Endothelial cell of umbilical vein (primary cell): ENCODE measurements at regions not wholly inside any gene's neighbourhood (a gene's known extent, or its start where the extent isn't known, plus 50 kb on each side); places are given as distances from the start of the nearest gene placed in this dataset.

Source experiments
- BruUV-seq: library from RNA; stranded (reverse); fragments of 400-500 nt; replicated peaks from 2 replicates; lab custom pipeline; 2021; lab: Mats Ljungman, UMichigan
- CTCF ChIA-PET: fragments of 300-600, 350-600 bp; sonication (Branson Sonifier 250); formaldehyde crosslinking; loops from one replicate; lab custom pipeline; 2021; ENCODE audit warnings: antibody characterized with exemption, inconsistent platforms; lab: Charles Lee
- POLR2A ChIA-PET: fragments of 300-600, 350-600 bp; sonication (Branson Sonifier 250); formaldehyde crosslinking; loops from one replicate; lab custom pipeline; 2021; ENCODE audit warnings: antibody characterized with exemption, inconsistent platforms; lab: Charles Lee
- DNase-seq: peaks from one replicate; pipeline ENCODE4 v3.0.0-alpha.2; 2011; ENCODE audit warnings: low read depth, low spot score
- FAIRE-seq: peaks from 2 replicates; lab custom pipeline; 2011; peaks lifted over from hg19 to GRCh38; lab: Jason Lieb, UNC
- H2AFZ ChIP-seq: 2 replicates; pipeline ENCODE4 v1.6.0; 2012; ENCODE audit warnings: low read depth, low read length, control low read depth, inconsistent platforms
- H3K27ac ChIP-seq: 2 replicates; pipeline ENCODE4 v1.5.1; 2011; ENCODE audit warnings: low read depth, mild to moderate bottlenecking, control low read depth, low read length, moderate library complexity; ENCODE audit not compliant: insufficient read depth
- H3K27me3 ChIP-seq, 2 experiments: 2 replicates each; pipeline versions ENCODE4 v1.6.0 to v1.6.1; 2011; ENCODE audit warnings: low read length in 2 of 2, mixed read lengths in 1 of 2; ENCODE audit not compliant: control insufficient read depth in 2 of 2, insufficient read depth in 2 of 2
- H3K36me3 ChIP-seq, 2 experiments: 2 replicates in 1 of 2; 3 replicates in 1 of 2; pipeline ENCODE4 v1.5.1; 2011; ENCODE audit warnings: low read length in 2 of 2, mild to moderate bottlenecking in 1 of 2, moderate library complexity in 1 of 2; ENCODE audit not compliant: control insufficient read depth in 2 of 2, insufficient read depth in 2 of 2; ENCODE audit errors: extremely low read depth in 1 of 2
- H3K4me1 ChIP-seq: 3 replicates; pipeline ENCODE4 v1.5.1; 2011; ENCODE audit warnings: mild to moderate bottlenecking, low read length; ENCODE audit not compliant: control insufficient read depth, insufficient read depth; ENCODE audit errors: extremely low read depth
- H3K4me2 ChIP-seq: 2 replicates; pipeline ENCODE4 v1.6.1; 2011; ENCODE audit warnings: low read length, control low read depth, mixed read lengths; ENCODE audit not compliant: insufficient read depth
- H3K4me3 ChIP-seq, 3 experiments: fragments of 200-600 bp in 1 of 3; sonication (generic), shearing (Covaris generic) in 1 of 3; replicated peaks in 1 of 3; 2 replicates each; pipeline ENCODE4 v1.5.1; 2011 to 2016; ENCODE audit warnings: control low read depth in 3 of 3, low read length in 3 of 3, mild to moderate bottlenecking in 2 of 3, inconsistent platforms in 1 of 3, low read depth in 1 of 3, moderate library complexity in 1 of 3; ENCODE audit not compliant: insufficient read depth in 1 of 3
- H3K79me2 ChIP-seq: 2 replicates; pipeline ENCODE4 v1.6.0; 2012; ENCODE audit warnings: low read length, inconsistent platforms; ENCODE audit not compliant: control insufficient read depth, insufficient read depth
- H3K9ac ChIP-seq: replicated peaks from 2 replicates; pipeline ENCODE3; 2011; ENCODE audit warnings: low read length, control low read depth; ENCODE audit not compliant: insufficient read depth; ENCODE audit errors: extremely low read depth
- H3K9me1 ChIP-seq: replicated peaks from 3 replicates; pipeline ENCODE4 v1.6.0; 2011; ENCODE audit warnings: mild to moderate bottlenecking, low read length; ENCODE audit not compliant: control insufficient read depth, insufficient read depth; ENCODE audit errors: extremely low read depth
- H3K9me3 ChIP-seq: replicated peaks from 2 replicates; pipeline ENCODE4 v1.5.1; 2012; ENCODE audit warnings: low read length, inconsistent platforms; ENCODE audit not compliant: control insufficient read depth, insufficient read depth
- H4K20me1 ChIP-seq: replicated peaks from 2 replicates; pipeline ENCODE3; 2011; ENCODE audit warnings: mild to moderate bottlenecking, low read length; ENCODE audit not compliant: control insufficient read depth, insufficient read depth; ENCODE audit errors: extremely low read depth
- EZH2 ChIP-seq: IDR thresholded peaks from 2 replicates; pipeline ENCODE4 v1.6.1; 2012; ENCODE audit warnings: borderline replicate concordance, low read depth, mild to moderate bottlenecking, moderate library complexity, low read length, inconsistent platforms; ENCODE audit not compliant: severe bottlenecking
- GATA2 ChIP-seq: IDR thresholded peaks from 2 replicates; pipeline ENCODE4 v1.7.0; 2011; ENCODE audit warnings: low read depth, mild to moderate bottlenecking, moderate library complexity, mixed read lengths, low read length; ENCODE audit not compliant: insufficient read length, insufficient read depth
- JUN ChIP-seq: IDR thresholded peaks from 2 replicates; pipeline ENCODE4 v1.6.1; 2011; ENCODE audit warnings: borderline replicate concordance, low read depth; ENCODE audit not compliant: insufficient read length, insufficient read depth
- MYC ChIP-seq: IDR thresholded peaks from one replicate; pipeline ENCODE4 v1.6.1; 2011; ENCODE audit warnings: mild to moderate bottlenecking, low read depth, low read length
- POLR2AphosphoS5 ChIP-seq: IDR thresholded peaks from 2 replicates; pipeline ENCODE4 v1.6.1; 2012; ENCODE audit warnings: low read depth, mild to moderate bottlenecking, control low read depth, low read length, moderate library complexity; ENCODE audit not compliant: insufficient read depth
- dilution Hi-C: fragments of 300-500 bp; cut with MboI; formaldehyde crosslinking; loops from one replicate; pipeline ENCODE4 v1.15.0; 2019; ENCODE audit warnings: low sequenced_read_pairs; ENCODE audit not compliant: extremely low pct_ligation_motif_present
- intact Hi-C: fragments of 100-400 bp; cut with micrococcal nuclease; formaldehyde crosslinking; loops from one replicate; pipeline ENCODE4 v1.10.0; 2022
- TF ChIP-seq, protein P1 (sequence below): IDR thresholded peaks from 2 replicates; pipeline ENCODE4 v1.6.1; 2011; ENCODE audit not compliant: insufficient read depth, insufficient read length

GRCh38 chr11:34731603-34732002 lies 110.7 kb downstream of the EHF start:
- no peak overlapping the region for H2AFZ ChIP-seq
- no peak for FAIRE-seq
- peaks cover 0 to 13% of the 10 kb centered on the region in 2 experiments for H3K27me3 ChIP-seq
- TF ChIP-seq EZH2, result no peak
- no peak for TF ChIP-seq MYC
- H3K9ac ChIP-seq, result no peak overlapping the region
- H4K20me1 ChIP-seq, result no peaks in the 10 kb centered on the region
- no peak overlapping the region for H3K4me3 ChIP-seq
- DNase-seq, result no peak
- dilution Hi-C loops (no loop called here), intact Hi-C loops (no loop called here)
- no peaks in the 10 kb centered on the region for H3K36me3 ChIP-seq
- H3K9me1 ChIP-seq, result no peaks in the 10 kb centered on the region
- no peaks in the 10 kb centered on the region for H3K4me1 ChIP-seq
- no TSS peak for BruUV-seq
- CTCF ChIA-PET, result no interaction called here
- H3K4me2 ChIP-seq, result no peak overlapping the region
- POLR2A ChIA-PET, result no interaction called here
- no peaks in the 10 kb centered on the region for H3K79me2 ChIP-seq
- H3K9me3 ChIP-seq, result no peaks in the 10 kb centered on the region
- H3K27ac ChIP-seq, result no peak overlapping the region

GRCh38 chr11:34730544-34731295 lies 109.8 kb downstream of the EHF start:
- Histone ChIP-seq H3K4me2 (no peak overlapping the region), H3K27ac (no peak overlapping the region), H3K4me1 (no peaks in the 10 kb centered on the region), H3K9me1 (no peaks in the 10 kb centered on the region), H3K9me3 (no peaks in the 10 kb centered on the region), H3K27me3 (peaks cover 0 to 10% of the 10 kb centered on the region in 2 experiments), H4K20me1 (no peaks in the 10 kb centered on the region), H3K9ac (no peak overlapping the region), H3K36me3 (no peaks in the 10 kb centered on the region), H3K79me2 (no peaks in the 10 kb centered on the region), H3K4me3 (no peak overlapping the region), H2AFZ (no peak overlapping the region)
- FAIRE-seq, result no peak
- TF ChIP-seq JUN (no peak), POLR2AphosphoS5 (no peak), EZH2 (no peak), GATA2 (no peak)
- TF ChIP-seq, protein P1, sequence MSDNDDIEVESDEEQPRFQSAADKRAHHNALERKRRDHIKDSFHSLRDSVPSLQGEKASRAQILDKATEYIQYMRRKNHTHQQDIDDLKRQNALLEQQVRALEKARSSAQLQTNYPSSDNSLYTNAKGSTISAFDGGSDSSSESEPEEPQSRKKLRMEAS, result no peak
- POLR2A ChIA-PET, result no interaction called here
- intact Hi-C loops, result no loop called here
- dilution Hi-C loops, result no loop called here
- no TSS peak for BruUV-seq
- no peak for DNase-seq
- CTCF ChIA-PET, result no interaction called here
